ENCODE measurements at regions not wholly inside any gene's neighbourhood (a gene's known extent, or its start where the extent isn't known, plus 50 kb on each side); places are given as distances from the start of the nearest gene placed in this dataset.
A peak's percentile ranks its signal among the peaks of the same experiment; 100 is the strongest.

DNA sequence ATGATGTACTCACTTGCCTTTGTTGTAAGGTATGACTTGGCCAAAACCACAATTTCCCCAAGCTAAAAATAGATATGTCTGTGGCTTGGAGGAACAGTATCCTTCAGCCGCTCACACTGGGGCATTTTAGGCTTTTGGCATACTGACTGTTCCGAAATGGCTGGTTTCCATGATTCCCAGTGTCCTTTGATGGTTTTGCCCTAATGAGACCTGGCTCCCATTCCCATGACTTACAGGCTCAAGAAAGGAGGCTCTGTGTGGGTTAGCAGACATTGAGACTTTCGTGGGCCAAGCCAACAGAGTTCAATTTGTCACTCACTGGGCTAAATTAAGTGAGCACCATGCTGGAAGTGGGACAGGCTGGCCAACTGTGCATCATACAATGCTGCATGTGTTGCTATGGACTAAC is 150.6 kb downstream of the CEP135 start:
- BruUV-seq (replicated peaks) = no TSS peak
- peak; percentile 43 for DNase-seq (ENCODE audit: unreplicated experiment)
- intact Hi-C loops (cut with micrococcal nuclease) = no loop called here
- CTCF ChIA-PET = no interaction called here
- peaks cover 12% of the 10 kb centered on the region for H3K27me3 Mint-ChIP-seq (ENCODE audit: insufficient read depth, unreplicated experiment)
- TF ChIP-seq, protein P1, sequence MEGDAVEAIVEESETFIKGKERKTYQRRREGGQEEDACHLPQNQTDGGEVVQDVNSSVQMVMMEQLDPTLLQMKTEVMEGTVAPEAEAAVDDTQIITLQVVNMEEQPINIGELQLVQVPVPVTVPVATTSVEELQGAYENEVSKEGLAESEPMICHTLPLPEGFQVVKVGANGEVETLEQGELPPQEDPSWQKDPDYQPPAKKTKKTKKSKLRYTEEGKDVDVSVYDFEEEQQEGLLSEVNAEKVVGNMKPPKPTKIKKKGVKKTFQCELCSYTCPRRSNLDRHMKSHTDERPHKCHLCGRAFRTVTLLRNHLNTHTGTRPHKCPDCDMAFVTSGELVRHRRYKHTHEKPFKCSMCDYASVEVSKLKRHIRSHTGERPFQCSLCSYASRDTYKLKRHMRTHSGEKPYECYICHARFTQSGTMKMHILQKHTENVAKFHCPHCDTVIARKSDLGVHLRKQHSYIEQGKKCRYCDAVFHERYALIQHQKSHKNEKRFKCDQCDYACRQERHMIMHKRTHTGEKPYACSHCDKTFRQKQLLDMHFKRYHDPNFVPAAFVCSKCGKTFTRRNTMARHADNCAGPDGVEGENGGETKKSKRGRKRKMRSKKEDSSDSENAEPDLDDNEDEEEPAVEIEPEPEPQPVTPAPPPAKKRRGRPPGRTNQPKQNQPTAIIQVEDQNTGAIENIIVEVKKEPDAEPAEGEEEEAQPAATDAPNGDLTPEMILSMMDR (IDR thresholded peaks at IDR 0.05; ENCODE audit: unreplicated experiment) = no peak
- no peaks in the 10 kb centered on the region for H3K9me3 Mint-ChIP-seq (ENCODE audit: unreplicated experiment)
- no peaks in the 10 kb centered on the region for H3K36me3 Mint-ChIP-seq (ENCODE audit: insufficient read depth, unreplicated experiment)
- no peaks in the 10 kb centered on the region for H3K4me1 Mint-ChIP-seq (ENCODE audit: insufficient read depth, unreplicated experiment)
- H3K27ac Mint-ChIP-seq (ENCODE audit: low read depth, unreplicated experiment) = no peak overlapping the region
- no peak overlapping the region for H3K4me3 Mint-ChIP-seq (ENCODE audit: unreplicated experiment)
- POLR2A ChIA-PET = no interaction called here

DNA sequence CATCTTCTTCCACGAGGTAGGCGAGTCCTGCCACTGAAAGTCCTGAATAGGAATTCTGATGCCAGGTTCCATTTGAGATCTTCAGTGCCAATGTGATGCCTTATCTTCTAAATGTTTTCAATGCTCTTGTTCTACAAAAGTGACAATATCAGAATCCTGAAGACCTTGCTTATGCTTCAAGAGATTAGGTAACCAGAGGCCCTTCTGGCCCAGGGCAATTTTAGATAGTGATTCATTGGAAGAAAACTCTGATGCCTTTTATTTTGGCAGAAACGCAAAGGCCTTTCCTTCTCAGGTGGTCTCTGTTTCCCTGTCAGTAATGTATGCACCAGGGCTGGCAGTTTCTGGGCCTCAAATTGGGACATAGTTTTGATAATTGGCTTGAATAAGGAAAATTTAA is 144.8 kb downstream of the CEP135 start:
- TF ChIP-seq, protein P1 (IDR thresholded peaks at IDR 0.05; ENCODE audit: unreplicated experiment) = no peak
- Mint-ChIP-seq H3K27ac (ENCODE audit: low read depth, unreplicated experiment) (no peak overlapping the region), H3K9me3 (ENCODE audit: unreplicated experiment) (no peaks in the 10 kb centered on the region), H3K4me1 (ENCODE audit: insufficient read depth, unreplicated experiment) (no peaks in the 10 kb centered on the region), H3K4me3 (ENCODE audit: unreplicated experiment) (no peak overlapping the region), H3K36me3 (ENCODE audit: insufficient read depth, unreplicated experiment) (no peaks in the 10 kb centered on the region), H3K27me3 (ENCODE audit: insufficient read depth, unreplicated experiment) (no peaks in the 10 kb centered on the region)
- intact Hi-C loops (cut with micrococcal nuclease) = no loop called here
- DNase-seq (ENCODE audit: unreplicated experiment) = no peak
- BruUV-seq (replicated peaks) = no TSS peak
- POLR2A ChIA-PET = no interaction called here
- CTCF ChIA-PET = no interaction called here

DNA sequence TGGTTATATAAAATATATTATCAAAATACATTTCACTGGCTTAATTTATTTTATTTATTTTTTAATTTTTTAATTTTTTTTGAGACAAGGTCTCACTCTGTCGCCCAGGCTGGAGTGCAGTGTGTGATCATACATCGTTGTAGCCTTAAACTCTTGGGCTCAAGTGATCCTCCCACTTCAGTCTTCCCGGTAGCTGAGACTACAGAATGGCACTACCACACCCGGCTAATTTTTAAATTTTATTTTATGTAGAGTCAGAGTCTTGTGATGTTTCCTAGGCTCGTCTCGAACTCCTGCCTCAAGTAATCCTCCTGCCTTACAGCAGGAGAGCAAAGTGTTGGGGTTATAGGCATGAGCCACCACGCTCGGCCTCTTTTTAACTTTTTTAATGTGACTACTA is 143.8 kb downstream of the CEP135 start:
- H3K27me3 Mint-ChIP-seq (ENCODE audit: insufficient read depth, unreplicated experiment) = no peaks in the 10 kb centered on the region
- no TSS peak for BruUV-seq (replicated peaks)
- H3K36me3 Mint-ChIP-seq (ENCODE audit: insufficient read depth, unreplicated experiment) = no peaks in the 10 kb centered on the region
- no peak for DNase-seq (ENCODE audit: unreplicated experiment)
- no peaks in the 10 kb centered on the region for H3K9me3 Mint-ChIP-seq (ENCODE audit: unreplicated experiment)
- no peaks in the 10 kb centered on the region for H3K4me1 Mint-ChIP-seq (ENCODE audit: insufficient read depth, unreplicated experiment)
- TF ChIP-seq, protein P1 (IDR thresholded peaks at IDR 0.05; ENCODE audit: unreplicated experiment) = no peak
- ChIA-PET CTCF (no interaction called here), POLR2A (no interaction called here)
- H3K27ac Mint-ChIP-seq (ENCODE audit: low read depth, unreplicated experiment) = no peak overlapping the region
- intact Hi-C loops (cut with micrococcal nuclease) = no loop called here
- H3K4me3 Mint-ChIP-seq (ENCODE audit: unreplicated experiment) = no peak overlapping the region

DNA sequence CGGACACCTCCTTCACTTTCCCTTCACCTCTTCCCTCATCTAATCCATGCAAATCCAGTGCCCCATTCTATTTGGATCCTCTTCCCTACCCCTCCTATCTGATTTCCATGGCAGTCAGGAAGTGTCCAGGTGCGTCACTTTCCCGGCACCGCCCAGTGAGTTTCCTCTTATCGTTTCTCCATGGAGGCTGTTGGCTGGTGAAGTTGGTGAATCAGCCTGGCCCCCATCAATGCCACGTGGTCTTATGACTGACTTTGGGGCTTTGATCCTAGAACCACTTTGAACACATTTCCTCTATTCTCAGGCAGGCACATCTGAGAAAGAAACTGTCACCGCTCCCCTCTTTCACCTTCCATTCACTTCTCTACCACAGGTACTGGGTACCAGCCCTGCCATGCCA is 137.8 kb downstream of the CEP135 start:
- no TSS peak for BruUV-seq (replicated peaks)
- H3K4me1 Mint-ChIP-seq (ENCODE audit: insufficient read depth, unreplicated experiment) = no peaks in the 10 kb centered on the region

More for the DNA sequence above, 137.8 kb downstream of the CEP135 start:
- TF ChIP-seq, protein P1 (IDR thresholded peaks at IDR 0.05; ENCODE audit: unreplicated experiment) = no peak
- intact Hi-C loops (cut with micrococcal nuclease) = no loop called here
- no peak overlapping the region for H3K4me3 Mint-ChIP-seq (ENCODE audit: unreplicated experiment)
- no peak for DNase-seq (ENCODE audit: unreplicated experiment)
- CTCF ChIA-PET = no interaction called here
- H3K9me3 Mint-ChIP-seq (ENCODE audit: unreplicated experiment) = no peaks in the 10 kb centered on the region
- POLR2A ChIA-PET = no interaction called here
- no peaks in the 10 kb centered on the region for H3K27me3 Mint-ChIP-seq (ENCODE audit: insufficient read depth, unreplicated experiment)
- no peaks in the 10 kb centered on the region for H3K36me3 Mint-ChIP-seq (ENCODE audit: insufficient read depth, unreplicated experiment)
- no peak overlapping the region for H3K27ac Mint-ChIP-seq (ENCODE audit: low read depth, unreplicated experiment)
